GM12872 (cell line): ENCODE measurements at regions not wholly inside any gene's neighbourhood (a gene's known extent, or its start where the extent isn't known, plus 50 kb on each side); places are given as distances from the start of the nearest gene placed in this dataset.

Experiments
- CTCF ChIP-seq: IDR thresholded peaks from 3 replicates; pipeline ENCODE4 v1.5.1; 2011; ENCODE audit warnings: low read depth, mild to moderate bottlenecking, low read length, moderate library complexity; ENCODE audit not compliant: insufficient read depth

GRCh38 chr7:79770970-79771369 is 317.5 kb upstream of the MAGI2 start:
- TF ChIP-seq CTCF = no peak

- no peak for TF ChIP-seq CTCF
Measured at GRCh38 chr7:79770063-79770462, 316.6 kb upstream of the MAGI2 start.

- no peak for TF ChIP-seq CTCF
Measured at GRCh38 chr7:79761876-79762429, 308.5 kb upstream of the MAGI2 start.

GRCh38 chr7:79749856-79750255 is 296.4 kb upstream of the MAGI2 start:
- no peak for TF ChIP-seq CTCF

- no peak for TF ChIP-seq CTCF
Measured at GRCh38 chr7:79741684-79742083, 288.2 kb upstream of the MAGI2 start.

- no peak for TF ChIP-seq CTCF
Measured at GRCh38 chr7:79740076-79740475, 286.6 kb upstream of the MAGI2 start.

- no peak for TF ChIP-seq CTCF
Measured at GRCh38 chr7:79736418-79736817, 283.0 kb upstream of the MAGI2 start.

GRCh38 chr7:79735012-79735411 is 281.5 kb upstream of the MAGI2 start:
- TF ChIP-seq CTCF = no peak
